Osteoblast (primary cell): ENCODE measurements at regions not wholly inside any gene's neighbourhood (a gene's known extent, or its start where the extent isn't known, plus 50 kb on each side); places are given as distances from the start of the nearest gene placed in this dataset.

Experiments
- DNase-seq: peaks from one replicate; pipeline ENCODE4 v3.0.0; 2011; ENCODE audit warnings: low spot score, mixed read lengths; ENCODE audit not compliant: insufficient read length; ENCODE audit errors: missing footprints
- H2AFZ ChIP-seq: 2 replicates; pipeline ENCODE4 v1.6.0; 2011; ENCODE audit warnings: mild to moderate bottlenecking, low read length
- H3K27ac ChIP-seq: 2 replicates; pipeline ENCODE4 v1.5.1; 2011; ENCODE audit warnings: mild to moderate bottlenecking, low read depth, low read length, moderate library complexity
- H3K27me3 ChIP-seq: 2 replicates; pipeline ENCODE4 v1.6.0; 2012; ENCODE audit warnings: mild to moderate bottlenecking, control low read depth, inconsistent platforms, low read length, moderate library complexity; ENCODE audit not compliant: insufficient read depth
- H3K36me3 ChIP-seq: 2 replicates; pipeline ENCODE4 v1.5.1; 2011; ENCODE audit warnings: mild to moderate bottlenecking, low read length, control low read depth, moderate library complexity; ENCODE audit not compliant: insufficient read depth
- H3K4me1 ChIP-seq: 2 replicates; pipeline ENCODE4 v1.5.1; 2011; ENCODE audit warnings: mild to moderate bottlenecking, low read length, control low read depth, moderate library complexity; ENCODE audit not compliant: insufficient read depth
- H3K4me2 ChIP-seq: 2 replicates; pipeline ENCODE4 v1.6.0; 2011; ENCODE audit warnings: mild to moderate bottlenecking, low read length; ENCODE audit not compliant: insufficient read depth
- H3K4me3 ChIP-seq: fragments of 200-600 bp; sonication (generic); 3 replicates; pipeline ENCODE4 v1.5.1; 2012; ENCODE audit warnings: mild to moderate bottlenecking, low read length, inconsistent platforms; ENCODE audit not compliant: insufficient read depth
- H3K79me2 ChIP-seq: 2 replicates; pipeline ENCODE4 v1.6.0; 2012; ENCODE audit warnings: mild to moderate bottlenecking, low read length, control low read depth, inconsistent platforms; ENCODE audit not compliant: insufficient read depth
- H3K9me3 ChIP-seq: 2 replicates; pipeline ENCODE4 v1.5.1; 2011; ENCODE audit warnings: low read depth, low read length, control low read depth
- H4K20me1 ChIP-seq: 2 replicates; pipeline ENCODE4 v1.6.0; 2012; ENCODE audit warnings: mild to moderate bottlenecking, low read length, control low read depth; ENCODE audit not compliant: insufficient read depth
- TF ChIP-seq, protein P1 (sequence below): IDR thresholded peaks from 2 replicates; pipeline ENCODE4 v1.5.1; 2011; ENCODE audit warnings: mild to moderate bottlenecking, low read depth, low read length, moderate library complexity; ENCODE audit errors: extremely low read depth

DNA sequence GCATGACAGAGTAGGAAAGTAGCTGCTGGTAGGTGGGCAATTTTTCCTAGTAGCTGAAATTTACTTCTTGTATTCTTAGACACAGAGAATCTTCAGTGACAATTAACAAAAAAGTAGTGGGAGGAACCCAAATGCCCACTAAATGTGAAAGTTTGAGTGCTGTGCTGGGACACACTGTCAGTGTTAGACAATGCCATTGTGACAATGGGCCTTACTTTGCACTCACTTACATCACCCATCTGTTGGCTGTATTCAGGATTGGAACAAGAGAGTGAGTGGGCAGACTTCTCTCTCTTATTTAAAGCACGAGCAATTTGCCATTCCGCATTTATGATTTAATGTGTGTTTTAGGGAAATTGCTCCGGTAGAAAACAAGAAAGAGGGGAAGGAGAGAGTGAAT, 662.5 kb downstream of the CBLN4 start:
- Histone ChIP-seq H3K79me2 (no peaks in the 10 kb centered on the region), H3K9me3 (peaks cover 2% of the 10 kb centered on the region), H3K27ac (no peak overlapping the region), H3K4me2 (no peak overlapping the region), H4K20me1 (no peaks in the 10 kb centered on the region), H3K36me3 (no peaks in the 10 kb centered on the region), H3K4me3 (no peak overlapping the region), H3K4me1 (no peaks in the 10 kb centered on the region), H3K27me3 (no peaks in the 10 kb centered on the region), H2AFZ (no peak overlapping the region)
- TF ChIP-seq, protein P1, sequence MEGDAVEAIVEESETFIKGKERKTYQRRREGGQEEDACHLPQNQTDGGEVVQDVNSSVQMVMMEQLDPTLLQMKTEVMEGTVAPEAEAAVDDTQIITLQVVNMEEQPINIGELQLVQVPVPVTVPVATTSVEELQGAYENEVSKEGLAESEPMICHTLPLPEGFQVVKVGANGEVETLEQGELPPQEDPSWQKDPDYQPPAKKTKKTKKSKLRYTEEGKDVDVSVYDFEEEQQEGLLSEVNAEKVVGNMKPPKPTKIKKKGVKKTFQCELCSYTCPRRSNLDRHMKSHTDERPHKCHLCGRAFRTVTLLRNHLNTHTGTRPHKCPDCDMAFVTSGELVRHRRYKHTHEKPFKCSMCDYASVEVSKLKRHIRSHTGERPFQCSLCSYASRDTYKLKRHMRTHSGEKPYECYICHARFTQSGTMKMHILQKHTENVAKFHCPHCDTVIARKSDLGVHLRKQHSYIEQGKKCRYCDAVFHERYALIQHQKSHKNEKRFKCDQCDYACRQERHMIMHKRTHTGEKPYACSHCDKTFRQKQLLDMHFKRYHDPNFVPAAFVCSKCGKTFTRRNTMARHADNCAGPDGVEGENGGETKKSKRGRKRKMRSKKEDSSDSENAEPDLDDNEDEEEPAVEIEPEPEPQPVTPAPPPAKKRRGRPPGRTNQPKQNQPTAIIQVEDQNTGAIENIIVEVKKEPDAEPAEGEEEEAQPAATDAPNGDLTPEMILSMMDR: no peak
- no peak for DNase-seq

DNA sequence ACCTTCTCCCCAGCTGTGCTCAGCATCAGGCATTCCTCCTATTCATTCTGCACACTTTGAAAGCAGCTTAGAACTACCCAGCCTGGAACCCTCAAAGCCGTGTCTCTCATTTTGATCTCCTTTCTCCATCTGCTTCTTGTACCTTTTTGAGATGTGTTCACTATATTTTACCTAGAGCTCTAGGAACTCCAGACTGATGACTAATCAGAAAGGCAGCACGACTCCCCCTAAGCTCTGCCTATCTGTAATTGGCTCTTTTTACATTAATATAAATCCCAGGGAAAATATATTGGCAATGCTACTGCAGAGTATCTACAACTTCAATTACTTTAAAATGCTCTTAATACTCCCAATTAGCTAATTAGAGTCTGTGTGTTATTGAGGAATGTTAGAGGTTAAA, 671.5 kb downstream of the CBLN4 start:
- no peaks in the 10 kb centered on the region for H4K20me1 ChIP-seq
- H3K27me3 ChIP-seq: no peaks in the 10 kb centered on the region
- H3K4me1 ChIP-seq: no peaks in the 10 kb centered on the region
- H3K36me3 ChIP-seq: no peaks in the 10 kb centered on the region
- TF ChIP-seq, protein P1: no peak
- H3K9me3 ChIP-seq: no peaks in the 10 kb centered on the region
- no peak overlapping the region for H3K4me2 ChIP-seq
- no peak overlapping the region for H3K27ac ChIP-seq
- no peak overlapping the region for H3K4me3 ChIP-seq
- DNase-seq: no peak
- H2AFZ ChIP-seq: no peak overlapping the region
- H3K79me2 ChIP-seq: no peaks in the 10 kb centered on the region

DNA sequence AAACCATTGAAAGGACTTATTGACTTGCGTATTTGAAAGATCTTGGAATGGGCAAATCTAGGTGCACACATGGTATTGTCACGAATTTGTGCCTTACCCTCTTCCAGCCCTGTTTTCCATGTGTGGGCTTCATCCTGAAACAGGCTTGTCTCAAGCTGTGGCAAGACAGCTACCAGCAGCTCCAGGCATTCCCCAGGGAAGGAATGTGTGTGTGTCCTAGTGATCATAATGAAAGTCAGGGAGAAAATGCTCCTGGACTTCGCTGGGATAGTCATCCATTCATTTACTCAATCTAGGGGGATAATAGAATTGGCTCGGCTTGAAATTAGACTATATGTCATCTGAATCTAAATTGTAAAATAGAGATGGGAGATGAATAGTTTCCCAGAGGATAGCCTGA, 676.2 kb downstream of the CBLN4 start:
- no peak for DNase-seq
- Histone ChIP-seq H3K27me3 (no peaks in the 10 kb centered on the region), H3K27ac (no peak overlapping the region), H3K9me3 (no peaks in the 10 kb centered on the region), H3K36me3 (no peaks in the 10 kb centered on the region), H3K4me3 (no peak overlapping the region), H3K4me1 (no peaks in the 10 kb centered on the region), H2AFZ (no peak overlapping the region), H3K79me2 (no peaks in the 10 kb centered on the region), H4K20me1 (no peaks in the 10 kb centered on the region), H3K4me2 (no peak overlapping the region)
- TF ChIP-seq, protein P1: no peak

DNA sequence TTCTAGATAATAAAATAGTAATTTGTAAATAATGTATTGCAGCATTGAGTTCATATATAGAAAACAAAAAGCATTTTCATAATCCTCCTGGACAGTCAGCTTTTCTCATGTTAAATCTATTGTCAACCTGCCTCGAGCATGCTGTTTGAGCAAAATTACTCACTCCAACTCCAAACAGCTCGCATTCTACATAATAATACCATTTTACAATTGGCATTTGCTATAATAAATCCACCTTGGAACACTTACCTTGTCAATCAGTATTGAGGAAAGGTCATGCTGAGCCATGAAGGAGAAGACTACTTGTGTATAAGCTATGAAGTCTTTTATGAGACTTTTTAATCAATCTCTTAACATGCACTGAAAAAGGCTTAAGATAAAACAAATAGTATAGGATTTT, 682.6 kb downstream of the CBLN4 start:
- no peaks in the 10 kb centered on the region for H3K4me1 ChIP-seq
- no peaks in the 10 kb centered on the region for H3K79me2 ChIP-seq
- TF ChIP-seq, protein P1: no peak
- DNase-seq: no peak
- no peaks in the 10 kb centered on the region for H3K27me3 ChIP-seq
- no peaks in the 10 kb centered on the region for H4K20me1 ChIP-seq
- H3K27ac ChIP-seq: no peak overlapping the region
- no peak overlapping the region for H3K4me2 ChIP-seq
- H3K36me3 ChIP-seq: no peaks in the 10 kb centered on the region
- no peaks in the 10 kb centered on the region for H3K9me3 ChIP-seq
- H3K4me3 ChIP-seq: no peak overlapping the region
- H2AFZ ChIP-seq: no peak overlapping the region
